GM20000 (cell line): ENCODE measurements at regions not wholly inside any gene's neighbourhood (a gene's known extent, or its start where the extent isn't known, plus 50 kb on each side); places are given as distances from the start of the nearest gene placed in this dataset.
"Not testable (repeated sequence)": the region's sequence is repeated elsewhere in the genome, so short reads cannot be mapped to it uniquely, and the experiment has no call there.

Source experiments
- DNase-seq: peaks from one replicate; pipeline ENCODE4 v3.0.0; 2012; ENCODE audit warnings: low spot score
- CTCF ChIP-seq: IDR thresholded peaks from 2 replicates; pipeline ENCODE4 v1.5.1; 2012; ENCODE audit warnings: mild to moderate bottlenecking, control low read depth; ENCODE audit errors: extremely low read depth, missing control alignments

- DNase-seq = no peak
- TF ChIP-seq CTCF = no peak
Observed at GRCh38 chr3:16070707-16071106, 103.8 kb upstream of the GALNT15 start.

GRCh38 chr3:16071206-16071605 lies 103.3 kb upstream of the GALNT15 start:
- no peak for TF ChIP-seq CTCF
- DNase-seq = no peak

- DNase-seq = no peak
- TF ChIP-seq CTCF = no peak
Observed at GRCh38 chr3:16072420-16073110, 101.9 kb upstream of the GALNT15 start.

GRCh38 chr3:16073203-16073602 lies 101.3 kb upstream of the GALNT15 start:
- TF ChIP-seq CTCF = no peak
- no peak for DNase-seq

- not testable (repeated sequence) for DNase-seq
Observed at GRCh38 chr3:16073990-16074671, 100.3 kb upstream of the GALNT15 start.

GRCh38 chr3:16075647-16076046 lies 98.8 kb upstream of the GALNT15 start:
- no peak for TF ChIP-seq CTCF

GRCh38 chr3:16076564-16076963 lies 97.9 kb upstream of the GALNT15 start:
- no peak for DNase-seq
- no peak for TF ChIP-seq CTCF

More at GRCh38 chr3:16075647-16076046, 98.8 kb upstream of the GALNT15 start:
- no peak for DNase-seq

- DNase-seq = not testable (repeated sequence)
Observed at GRCh38 chr3:16077146-16077545, 97.3 kb upstream of the GALNT15 start.

- not testable (repeated sequence) for DNase-seq
Observed at GRCh38 chr3:16077681-16078080, 96.8 kb upstream of the GALNT15 start.
